M059J (cell line): ENCODE measurements at regions not wholly inside any gene's neighbourhood (a gene's known extent, or its start where the extent isn't known, plus 50 kb on each side); places are given as distances from the start of the nearest gene placed in this dataset.

Experiments
- DNase-seq: peaks from one replicate; pipeline ENCODE4 v3.0.0-alpha.2; 2012; ENCODE audit warnings: low read depth

DNA sequence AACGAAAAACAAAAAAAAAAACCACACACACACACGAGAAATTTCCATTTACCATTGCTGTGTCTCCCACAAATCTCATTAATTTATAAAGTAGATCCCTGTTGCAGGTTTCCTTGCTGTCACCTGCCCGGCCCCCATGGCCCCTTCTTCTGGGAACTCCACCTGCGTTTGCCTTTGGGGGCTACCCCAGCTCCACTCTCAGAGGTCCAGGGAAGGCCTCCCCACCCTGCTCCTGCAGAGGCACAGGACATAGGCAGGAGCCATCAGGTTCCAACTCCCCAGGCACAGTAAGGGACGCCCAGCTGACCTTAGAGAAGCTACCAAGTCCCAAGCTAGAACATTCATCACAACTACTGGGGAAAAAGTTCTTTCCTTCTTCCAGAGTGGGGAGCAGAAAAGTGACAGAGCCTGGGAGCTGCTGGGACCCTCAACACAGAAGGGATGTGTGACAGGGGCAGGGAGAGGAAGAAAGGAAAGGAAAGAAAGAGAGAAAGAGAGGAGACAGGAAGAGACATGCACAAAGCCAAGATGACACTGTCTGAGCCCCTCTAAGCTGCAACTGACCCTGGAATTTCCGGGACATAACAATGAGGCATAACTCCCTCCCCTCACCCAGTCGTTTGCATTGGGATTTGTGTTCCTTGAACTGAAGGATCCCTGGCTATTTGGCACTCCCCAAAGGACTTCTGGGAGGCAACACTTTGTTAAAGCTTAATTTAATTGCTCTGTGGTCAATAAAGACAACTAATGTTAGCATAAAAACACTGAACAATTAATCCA is 175.7 kb downstream of the SHANK2 start:
- no peak for DNase-seq

- DNase-seq, result no peak
These were observed 176.4 kb downstream of the SHANK2 start for GRCh38 chr11:71075871-71076420.

DNA sequence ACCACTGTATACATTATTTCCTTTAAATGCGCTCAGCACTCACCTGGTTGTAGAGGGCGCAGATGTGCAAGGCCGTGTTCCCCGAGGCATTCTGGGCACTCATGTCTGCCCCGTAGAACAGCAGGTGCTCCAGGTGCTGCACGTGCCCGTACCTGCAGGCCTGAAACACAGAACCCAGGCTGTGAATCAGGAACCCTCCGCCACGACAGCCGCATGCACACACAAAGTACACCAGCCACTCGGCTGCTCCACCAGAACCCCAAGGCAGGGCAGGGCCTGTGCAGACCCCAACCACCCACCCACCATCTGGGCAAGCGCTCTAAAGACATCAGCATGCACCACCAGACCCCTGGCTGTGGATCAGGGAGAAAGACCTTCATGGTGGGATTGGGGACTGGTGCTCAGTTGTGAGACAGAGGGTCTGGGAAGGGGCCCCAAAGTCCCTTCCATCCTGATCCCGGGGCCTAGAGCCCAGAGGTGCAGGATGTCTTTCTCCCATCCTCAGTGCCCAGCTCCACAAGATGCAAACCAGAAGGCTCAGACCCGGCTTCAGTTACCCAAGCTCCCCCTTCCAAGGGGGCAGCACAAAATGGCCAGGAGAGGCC is 177.2 kb downstream of the SHANK2 start:
- DNase-seq, result no peak

- no peak for DNase-seq
These were observed 180.5 kb downstream of the SHANK2 start for GRCh38 chr11:71071736-71072509.

DNA sequence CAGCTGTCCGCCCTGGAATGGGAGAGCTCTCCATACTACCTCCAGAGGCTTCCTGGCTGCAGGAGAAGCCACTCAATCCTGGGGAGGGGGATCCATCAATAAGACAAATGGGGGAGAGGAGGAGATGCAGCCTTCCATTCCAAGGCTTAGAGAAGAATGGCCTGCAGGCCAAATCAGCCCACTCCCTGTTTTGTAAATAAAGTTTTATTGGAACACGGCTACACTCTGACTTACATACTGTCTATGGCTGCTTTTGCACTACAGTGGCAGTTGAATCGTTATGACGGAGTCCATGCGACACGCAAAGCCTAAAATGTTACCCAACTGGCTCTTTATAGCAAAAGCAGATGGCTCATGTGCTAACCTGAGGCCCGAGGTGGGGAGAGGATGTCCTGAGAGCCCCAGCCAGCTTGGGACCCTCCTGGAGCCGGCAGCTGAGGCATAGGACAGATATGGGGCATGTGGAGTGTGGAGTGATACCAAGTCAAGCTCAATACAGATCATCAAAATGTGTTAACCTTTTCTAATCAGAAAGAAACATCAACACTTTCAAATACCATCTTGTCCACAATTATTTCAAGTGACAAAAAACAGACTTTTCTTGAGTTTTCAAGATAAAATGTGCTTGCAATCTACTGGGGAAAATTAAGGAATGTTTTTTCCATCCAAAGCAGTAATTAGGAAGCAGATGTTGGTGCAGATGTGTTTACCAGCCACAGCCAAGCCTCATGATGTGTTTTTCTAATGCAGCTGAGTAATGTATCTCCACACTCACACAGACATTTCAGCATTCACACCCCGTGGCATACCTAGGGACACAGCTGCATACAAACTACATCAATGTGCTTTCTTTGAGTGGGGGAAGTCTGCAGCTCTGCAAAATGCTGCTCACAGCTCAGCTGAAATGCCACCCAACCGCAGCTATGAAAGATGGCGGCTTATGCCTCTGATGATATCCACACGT is 181.6 kb downstream of the SHANK2 start:
- DNase-seq, result no peak

GRCh38 chr11:71068963-71069362 is 183.4 kb downstream of the SHANK2 start:
- no peak for DNase-seq

- no peak for DNase-seq
These were observed 184.6 kb downstream of the SHANK2 start for GRCh38 chr11:71067753-71068152.

DNA sequence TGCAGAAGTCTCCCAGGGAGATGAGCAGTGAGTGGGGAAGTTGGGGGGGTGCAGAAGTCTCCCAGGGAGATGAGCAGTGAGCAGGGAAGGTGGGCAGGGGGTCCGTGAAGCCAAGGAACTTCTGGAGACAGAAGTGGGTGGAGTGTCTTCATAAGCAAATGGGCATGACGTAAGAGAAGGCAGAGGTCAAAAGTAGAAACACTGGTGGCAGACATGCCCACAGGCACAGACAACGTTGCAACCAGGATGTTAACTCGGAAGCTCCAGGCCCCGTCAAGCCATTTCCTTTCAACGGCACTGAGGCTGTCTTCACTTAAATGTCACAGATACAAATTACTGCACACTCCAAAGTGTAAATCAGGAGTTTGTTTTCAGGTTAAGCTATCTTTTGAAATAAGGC is 186.1 kb downstream of the SHANK2 start:
- no peak for DNase-seq

DNA sequence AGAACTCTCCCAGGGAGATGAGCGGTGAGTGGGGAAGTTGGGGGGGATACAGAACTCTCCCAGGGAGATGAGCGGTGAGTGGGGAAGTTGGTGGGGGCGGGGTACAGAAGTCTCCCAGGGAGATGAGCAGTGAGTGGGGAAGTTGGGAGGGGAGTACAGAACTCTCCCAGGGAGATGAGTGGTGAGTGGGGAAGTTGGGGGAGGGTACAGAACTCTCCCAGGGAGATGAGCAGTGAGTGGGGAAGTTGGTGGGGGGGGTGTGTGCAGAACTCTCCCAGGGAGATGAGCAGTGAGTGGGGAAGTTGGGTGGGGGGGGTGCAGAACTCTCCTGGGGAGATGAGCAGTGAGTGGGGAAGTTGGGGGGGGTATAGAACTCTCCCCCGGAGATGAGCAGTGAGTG is 186.5 kb downstream of the SHANK2 start:
- DNase-seq, result no peak

- no peak for DNase-seq
These were observed 187.5 kb downstream of the SHANK2 start for GRCh38 chr11:71064702-71065515.

DNA sequence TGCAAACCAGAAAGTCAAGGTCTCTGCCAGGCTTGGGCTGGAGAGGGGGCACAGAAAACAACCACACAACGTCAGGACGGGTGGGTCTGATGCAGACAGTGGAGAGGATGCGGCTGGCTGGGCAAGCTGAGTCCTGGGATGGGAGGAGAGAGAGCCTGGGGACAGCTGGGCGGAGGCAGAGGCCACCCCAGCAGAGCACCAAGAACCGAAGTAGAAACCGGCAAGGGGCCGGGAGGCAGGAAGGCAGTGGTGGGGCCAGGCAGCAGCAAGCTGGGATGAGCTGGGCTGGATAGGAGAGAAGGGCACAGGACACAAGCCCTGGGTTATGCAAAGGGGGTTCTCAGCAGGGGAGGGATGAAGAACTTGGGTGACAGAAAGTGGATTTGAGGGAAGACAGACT is 188.2 kb downstream of the SHANK2 start:
- DNase-seq, result no peak

- DNase-seq, result no peak
These were observed 189.2 kb downstream of the SHANK2 start for GRCh38 chr11:71063129-71063528.

- DNase-seq, result no peak
These were observed 190.2 kb downstream of the SHANK2 start for GRCh38 chr11:71062199-71062598.

DNA sequence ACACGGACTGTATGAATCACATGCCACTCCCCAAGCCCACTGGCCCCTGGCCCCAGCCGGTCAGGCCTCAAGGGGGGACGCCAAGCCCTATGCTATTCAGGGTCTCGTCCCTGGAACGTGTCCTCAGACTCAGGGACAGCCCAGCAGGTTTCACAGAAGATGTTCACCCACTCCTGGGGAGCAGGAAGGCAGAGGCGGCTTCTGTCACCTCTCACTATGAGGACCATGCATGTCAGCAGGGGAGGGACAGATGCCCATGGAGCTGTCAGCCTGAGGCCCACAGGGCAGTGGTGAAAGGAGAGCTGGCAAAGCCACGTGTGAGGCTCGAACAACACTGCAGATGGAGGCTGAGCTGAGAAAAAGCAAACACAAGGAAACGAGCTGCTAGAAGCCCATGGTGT is 192.0 kb downstream of the SHANK2 start:
- no peak for DNase-seq

DNA sequence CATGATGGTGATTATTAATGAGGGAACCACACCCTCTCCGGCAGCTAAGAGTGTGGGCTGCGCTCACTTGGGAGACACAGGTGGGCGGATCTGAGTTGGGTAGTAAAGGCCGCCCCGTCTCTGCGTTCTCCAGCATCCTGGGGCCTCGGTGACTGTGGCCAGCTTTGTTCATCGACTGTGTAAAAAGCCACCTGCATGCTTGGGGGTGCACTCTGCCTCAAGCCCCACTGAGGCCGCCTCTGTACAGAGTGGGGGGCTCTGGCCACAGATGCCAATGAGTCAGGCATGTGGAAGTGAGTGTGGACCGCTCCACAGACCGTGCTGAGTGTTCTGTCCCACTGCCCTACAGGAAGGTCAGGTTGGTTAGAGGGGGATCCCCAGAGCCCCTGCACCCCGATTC is 192.7 kb downstream of the SHANK2 start:
- DNase-seq, result no peak

DNA sequence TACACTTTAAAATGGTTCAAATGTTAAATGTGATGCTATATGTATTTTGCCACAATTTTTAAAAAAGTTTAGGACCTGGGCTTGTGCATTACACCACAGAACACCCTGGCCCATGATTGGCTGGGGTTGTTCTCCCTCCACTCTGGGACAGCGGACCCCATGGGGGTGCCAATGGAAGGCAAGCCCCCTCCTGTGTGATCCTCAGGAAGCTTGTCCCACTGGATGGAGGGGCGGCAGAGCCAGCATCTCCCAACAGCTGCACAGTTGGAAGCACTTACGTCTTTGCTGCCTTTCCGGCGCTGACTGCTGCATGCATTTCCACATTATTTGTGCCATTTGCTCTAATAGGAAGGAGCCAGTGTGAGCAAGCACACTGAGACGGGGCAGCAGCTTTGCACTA is 196.5 kb downstream of the SHANK2 start:
- no peak for DNase-seq
